K562 (cell line): ENCODE measurements at regions not wholly inside any gene's neighbourhood (a gene's known extent, or its start where the extent isn't known, plus 50 kb on each side); places are given as distances from the start of the nearest gene placed in this dataset.

Source experiments
- ATAC-seq: fragments of 200-7000 bp; cut with Tn5 transposase; 3 replicates; pipeline ENCODE4 v1.9.1; 2020; ENCODE audit warnings: moderate library complexity
- BruUV-seq: library from RNA; stranded (reverse); fragments of 400-500 nt; replicated peaks from 2 replicates; lab custom pipeline; 2021; lab: Mats Ljungman, UMichigan
- CTCF ChIA-PET: fragments of 300-600 bp; formaldehyde crosslinking; extraction: SDS; loops from one replicate; lab custom pipeline; 2021; ENCODE audit warnings: low intra/inter-chr PET ratio; lab: Yijun Ruan, JAX
- POLR2A ChIA-PET: fragments of 300-600, 350-650 bp; sonication (Branson Sonifier 250); formaldehyde crosslinking; extraction: SDS; loops from one replicate; lab custom pipeline; 2021; ENCODE audit warnings: antibody characterized with exemption, inconsistent platforms; lab: Yijun Ruan, JAX
- DNase-seq, 4 experiments: peaks; one replicate each; pipeline versions ENCODE4 v3.0.0 to v3.0.0-alpha.2; 2011 to 2018; ENCODE audit warnings: low spot score in 3 of 4, mixed read lengths in 3 of 4; ENCODE audit errors: extremely low read depth in 1 of 4
- FAIRE-seq: peaks from 2 replicates; lab custom pipeline; 2011; peaks lifted over from hg19 to GRCh38; lab: Jason Lieb, UNC
- H2AFZ ChIP-seq: 2 replicates; pipeline ENCODE4 v1.6.0; 2011; ENCODE audit warnings: low read depth, low read length, control low read depth, inconsistent platforms
- H3K27ac ChIP-seq: fragments of 200-600 bp; 3 replicates; pipeline ENCODE4 v1.8.0; 2011; ENCODE audit warnings: low read depth, mild to moderate bottlenecking, control low read depth, inconsistent platforms, low read length, moderate library complexity, mixed read lengths; ENCODE audit errors: extremely low read depth
- H3K27me3 ChIP-seq, 2 experiments: fragments of 300-600 bp in 1 of 2; 2 replicates in 1 of 2; 3 replicates in 1 of 2; pipeline versions ENCODE4 v1.6.0 to v1.8.0; 2011; ENCODE audit warnings: inconsistent platforms in 2 of 2, low read length in 2 of 2, mild to moderate bottlenecking in 1 of 2, mixed read lengths in 1 of 2, moderate library complexity in 1 of 2; ENCODE audit not compliant: control insufficient read depth in 2 of 2, insufficient read depth in 2 of 2
- H3K36me3 ChIP-seq: fragments of 300-600 bp; 3 replicates; pipeline ENCODE4 v1.8.0; 2011; ENCODE audit warnings: mild to moderate bottlenecking, low read length, inconsistent platforms; ENCODE audit not compliant: control insufficient read depth, insufficient read depth
- H3K4me1 ChIP-seq, 2 experiments: fragments of 200-600 bp in 1 of 2; replicated peaks in 1 of 2; 2 replicates in 1 of 2; 3 replicates in 1 of 2; pipeline versions ENCODE4 v1.5.1 to v1.8.0; 2011; ENCODE audit warnings: inconsistent platforms in 2 of 2, low read length in 2 of 2, mild to moderate bottlenecking in 1 of 2, mixed read lengths in 1 of 2, moderate library complexity in 1 of 2; ENCODE audit not compliant: control insufficient read depth in 2 of 2, insufficient read depth in 2 of 2
- H3K4me2 ChIP-seq: 2 replicates; pipeline ENCODE4 v1.6.1; 2011; ENCODE audit warnings: low read length, control low read depth, inconsistent platforms, mixed read lengths; ENCODE audit not compliant: insufficient read depth
- H3K4me3 ChIP-seq: fragments of 200-600 bp; sonication (generic), shearing (Covaris generic); 2 replicates; pipeline ENCODE4 v1.5.1; 2016; ENCODE audit warnings: control low read depth, inconsistent platforms
- H3K79me2 ChIP-seq: fragments of 200-600 bp; 3 replicates; pipeline ENCODE4 v1.8.0; 2011; ENCODE audit warnings: low read length, inconsistent platforms; ENCODE audit not compliant: control insufficient read depth, insufficient read depth
- H3K9ac ChIP-seq, 2 experiments: 2 replicates each; pipeline versions ENCODE4 v1.6.0 to v1.6.1; 2011; ENCODE audit warnings: low read depth in 2 of 2, low read length in 2 of 2, control low read depth in 1 of 2, inconsistent platforms in 1 of 2, mild to moderate bottlenecking in 1 of 2, mixed read lengths in 1 of 2; ENCODE audit not compliant: insufficient read depth in 1 of 2
- H3K9me1 ChIP-seq: one replicate; pipeline ENCODE4 v1.6.0; 2011; ENCODE audit warnings: inconsistent platforms, mild to moderate bottlenecking, low read length, moderate library complexity; ENCODE audit not compliant: control insufficient read depth, insufficient read depth
- H3K9me3 ChIP-seq: replicated peaks from 2 replicates; pipeline ENCODE4 v1.5.1; 2011; ENCODE audit warnings: low read depth, low read length, inconsistent platforms; ENCODE audit not compliant: control insufficient read depth, insufficient read depth
- H4K20me1 ChIP-seq: replicated peaks from 2 replicates; pipeline ENCODE4 v1.6.1; 2011; ENCODE audit warnings: low read length, inconsistent platforms, mixed read lengths; ENCODE audit not compliant: control insufficient read depth, insufficient read depth
- C11orf30 ChIP-seq: fragments of 450-650 bp; IDR thresholded peaks from 2 replicates; pipeline ENCODE4 v1.6.1; 2016; ENCODE audit warnings: low read depth, mild to moderate bottlenecking
- FOXP1 ChIP-seq: sonication (generic); formaldehyde crosslinking; IDR thresholded peaks from 2 replicates; pipeline ENCODE4 v1.8.0; 2022; ENCODE audit warnings: mild to moderate bottlenecking, missing genetic modification reagents
- GATAD2B ChIP-seq: fragments of 450-650 bp; IDR thresholded peaks from 2 replicates; pipeline ENCODE4 v1.6.1; 2017; ENCODE audit warnings: mild to moderate bottlenecking, borderline replicate concordance
- GTF2E2 ChIP-seq: fragments of 200-800 bp; sonication (Bioruptor generic); IDR thresholded peaks from 2 replicates; pipeline ENCODE4 v1.6.1; 2016; ENCODE audit warnings: missing genetic modification characterization, missing compliant biosample characterization
- MEF2A ChIP-seq: IDR thresholded peaks from 2 replicates; pipeline ENCODE4 v1.6.1; 2011; ENCODE audit warnings: low read depth, mild to moderate bottlenecking, low read length, moderate library complexity; ENCODE audit not compliant: control insufficient read depth
- MEIS2 ChIP-seq: fragments of 450-650 bp; IDR thresholded peaks from 2 replicates; pipeline ENCODE4 v1.6.1; 2014; ENCODE audit warnings: mild to moderate bottlenecking; ENCODE audit not compliant: partially characterized antibody
- POLR2H ChIP-seq: IDR thresholded peaks from 2 replicates; pipeline ENCODE4 v1.6.1; 2016; ENCODE audit warnings: missing genetic modification characterization, low read depth, mild to moderate bottlenecking, control low read depth, missing compliant biosample characterization, moderate library complexity
- PPARD ChIP-seq: fragments of 250-450 bp; sonication (Bioruptor Pico); IDR thresholded peaks from 2 replicates; pipeline ENCODE4 v1.8.0; 2022; ENCODE audit warnings: inconsistent platforms, mild to moderate bottlenecking, moderate library complexity
- SAFB ChIP-seq: fragments of 200-400 bp; formaldehyde crosslinking; IDR thresholded peaks from 2 replicates; pipeline ENCODE4 v1.6.1; 2017; ENCODE audit warnings: low read depth, low read length, borderline replicate concordance
- ZNF175 ChIP-seq: fragments of 200-800 bp; sonication (Bioruptor generic); IDR thresholded peaks from 2 replicates; pipeline ENCODE4 v1.6.1; 2016; ENCODE audit warnings: low read depth, mild to moderate bottlenecking, missing genetic modification characterization, missing compliant biosample characterization
- ZNF3 ChIP-seq: fragments of 250-450 bp; sonication (Bioruptor Pico); IDR thresholded peaks from 2 replicates; pipeline ENCODE4 v1.5.0; 2021; ENCODE audit warnings: mild to moderate bottlenecking, moderate library complexity
- WGBS: fragments of 100-300 bp; shearing (Covaris generic); methylation state at CpG from one replicate; pipeline ENCODE4 v1.1.6; 2016; ENCODE audit warnings: low coverage, mixed read lengths; ENCODE audit not compliant: insufficient coverage; ENCODE audit errors: missing lambda C conversion rate; 5-methylcytosine and 5-hydroxymethylcytosine counted together
- in situ Hi-C: fragments of 300-500 bp; cut with MboI; formaldehyde crosslinking; loops from 4 replicates; pipeline ENCODE4 v1.15.0; 2018; ENCODE audit warnings: inconsistent platforms, mixed read lengths
- intact Hi-C: fragments of 100-400 bp; cut with micrococcal nuclease; formaldehyde crosslinking; loops from 2 replicates; pipeline ENCODE4 v1.14.2; 2022
- TF ChIP-seq, protein P1 (sequence below): fragments of 450-650 bp; IDR thresholded peaks from 2 replicates; pipeline ENCODE4 v1.7.0; 2016; ENCODE audit warnings: borderline replicate concordance

- intact Hi-C loops (no loop called here), in situ Hi-C loops (no loop called here)
- Histone ChIP-seq H4K20me1 (no peaks in the 10 kb centered on the region), H3K27me3 (no peaks in the 10 kb centered on the region), H3K4me1 (peaks cover 4% of the 10 kb centered on the region in 2 experiments; a peak in 4 of 5 replicates), H3K27ac (no peak overlapping the region), H3K9ac (no peak overlapping the region), H3K79me2 (no peaks in the 10 kb centered on the region), H3K9me1 (no peaks in the 10 kb centered on the region), H3K9me3 (no peaks in the 10 kb centered on the region), H3K4me3 (no peak overlapping the region), H2AFZ (no peak overlapping the region), H3K36me3 (no peaks in the 10 kb centered on the region), H3K4me2 (no peak overlapping the region)
- FAIRE-seq (no peak), ATAC-seq (no peak), DNase-seq (no peak)
- TF ChIP-seq SAFB (no peak), MEIS2 (no peak), FOXP1 (no peak), POLR2H (tag) (no peak), ZNF175 (CRISPR knock-in tag) (no peak), ZNF3 (no peak), MEF2A (no peak), PPARD (no peak), C11orf30 (no peak), GATAD2B (no peak), GTF2E2 (tag) (no peak)
- TF ChIP-seq, protein P1, sequence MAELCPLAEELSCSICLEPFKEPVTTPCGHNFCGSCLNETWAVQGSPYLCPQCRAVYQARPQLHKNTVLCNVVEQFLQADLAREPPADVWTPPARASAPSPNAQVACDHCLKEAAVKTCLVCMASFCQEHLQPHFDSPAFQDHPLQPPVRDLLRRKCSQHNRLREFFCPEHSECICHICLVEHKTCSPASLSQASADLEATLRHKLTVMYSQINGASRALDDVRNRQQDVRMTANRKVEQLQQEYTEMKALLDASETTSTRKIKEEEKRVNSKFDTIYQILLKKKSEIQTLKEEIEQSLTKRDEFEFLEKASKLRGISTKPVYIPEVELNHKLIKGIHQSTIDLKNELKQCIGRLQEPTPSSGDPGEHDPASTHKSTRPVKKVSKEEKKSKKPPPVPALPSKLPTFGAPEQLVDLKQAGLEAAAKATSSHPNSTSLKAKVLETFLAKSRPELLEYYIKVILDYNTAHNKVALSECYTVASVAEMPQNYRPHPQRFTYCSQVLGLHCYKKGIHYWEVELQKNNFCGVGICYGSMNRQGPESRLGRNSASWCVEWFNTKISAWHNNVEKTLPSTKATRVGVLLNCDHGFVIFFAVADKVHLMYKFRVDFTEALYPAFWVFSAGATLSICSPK = no peak
- no TSS peak for BruUV-seq
- POLR2A ChIA-PET = no interaction called here
- WGBS = 53% methylated on average over 6 of the region's 6 CpGs
- CTCF ChIA-PET = no interaction called here
These were observed 129.6 kb upstream of the TBL1X start for GRCh38 chrX:9335251-9335650.
